Lower lobe of right lung (tissue), 2 donors: ENCODE measurements at regions not wholly inside any gene's neighbourhood (a gene's known extent, or its start where the extent isn't known, plus 50 kb on each side); places are given as distances from the start of the nearest gene placed in this dataset.

Experiments
- ATAC-seq, 2 donors: fragments of 200-7000 bp; cut with Tn5 transposase; one replicate each; pipeline ENCODE4 v1.9.1; 2020 to 2022; ENCODE audit warnings: mild to moderate bottlenecking in 2 of 2, moderate library complexity in 2 of 2
- DNase-seq: peaks from one replicate; pipeline ENCODE4 v3.0.0-alpha.2; 2020
- H3K27ac ChIP-seq: fragments of 200-600 bp; one replicate; pipeline ENCODE4 v1.8.0; 2022
- H3K27me3 ChIP-seq: fragments of 200-600 bp; one replicate; pipeline ENCODE4 v1.8.0; 2022; ENCODE audit warnings: low read depth
- H3K36me3 ChIP-seq: fragments of 200-600 bp; one replicate; pipeline ENCODE4 v1.8.0; 2022; ENCODE audit warnings: mild to moderate bottlenecking
- H3K4me1 ChIP-seq: fragments of 200-600 bp; one replicate; pipeline ENCODE4 v1.8.0; 2022
- H3K4me3 ChIP-seq: fragments of 200-600 bp; one replicate; pipeline ENCODE4 v1.8.0; 2022; ENCODE audit warnings: mild to moderate bottlenecking
- H3K9me3 ChIP-seq: fragments of 200-600 bp; one replicate; pipeline ENCODE4 v1.8.0; 2022
- intact Hi-C: fragments of 100-400 bp; cut with DNase I; formaldehyde crosslinking; loops from one replicate; pipeline ENCODE4 v1.11.0; 2022
- TF ChIP-seq, protein P1 (sequence below): fragments of 200-600 bp; IDR thresholded peaks from one replicate; pipeline ENCODE4 v1.8.0; 2022; ENCODE audit warnings: antibody characterized with exemption, mild to moderate bottlenecking
- donor health status: DM: no; HTN: yes; CAD: no; lungs with severe emphysema.

DNA sequence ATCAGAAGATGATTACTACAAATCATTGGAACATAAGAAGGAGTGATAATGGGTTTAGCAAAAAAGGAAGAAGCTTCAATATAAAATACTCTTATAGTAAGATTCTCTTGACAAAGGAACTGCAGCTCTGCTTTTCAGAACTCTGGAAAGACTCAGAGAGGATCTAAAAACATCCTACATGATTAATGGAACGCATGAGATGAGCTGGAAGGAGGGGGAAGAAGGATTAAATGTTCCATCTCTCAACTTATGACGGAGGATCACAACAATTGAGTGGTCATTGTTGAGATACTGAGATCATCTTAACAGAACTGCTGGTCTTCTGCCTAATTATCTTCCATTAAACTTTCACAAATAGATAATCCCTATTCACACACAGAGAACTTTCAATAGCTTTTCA, 267.5 kb upstream of the SLC8A1 start:
- Histone ChIP-seq H3K27ac (no peak overlapping the region), H3K4me3 (no peak overlapping the region), H3K4me1 (no peaks in the 10 kb centered on the region), H3K27me3 (no peaks in the 10 kb centered on the region), H3K9me3 (no peaks in the 10 kb centered on the region), H3K36me3 (no peaks in the 10 kb centered on the region)
- ATAC-seq (no peak), DNase-seq (no peak)
- intact Hi-C loops, result no loop called here
- TF ChIP-seq, protein P1, sequence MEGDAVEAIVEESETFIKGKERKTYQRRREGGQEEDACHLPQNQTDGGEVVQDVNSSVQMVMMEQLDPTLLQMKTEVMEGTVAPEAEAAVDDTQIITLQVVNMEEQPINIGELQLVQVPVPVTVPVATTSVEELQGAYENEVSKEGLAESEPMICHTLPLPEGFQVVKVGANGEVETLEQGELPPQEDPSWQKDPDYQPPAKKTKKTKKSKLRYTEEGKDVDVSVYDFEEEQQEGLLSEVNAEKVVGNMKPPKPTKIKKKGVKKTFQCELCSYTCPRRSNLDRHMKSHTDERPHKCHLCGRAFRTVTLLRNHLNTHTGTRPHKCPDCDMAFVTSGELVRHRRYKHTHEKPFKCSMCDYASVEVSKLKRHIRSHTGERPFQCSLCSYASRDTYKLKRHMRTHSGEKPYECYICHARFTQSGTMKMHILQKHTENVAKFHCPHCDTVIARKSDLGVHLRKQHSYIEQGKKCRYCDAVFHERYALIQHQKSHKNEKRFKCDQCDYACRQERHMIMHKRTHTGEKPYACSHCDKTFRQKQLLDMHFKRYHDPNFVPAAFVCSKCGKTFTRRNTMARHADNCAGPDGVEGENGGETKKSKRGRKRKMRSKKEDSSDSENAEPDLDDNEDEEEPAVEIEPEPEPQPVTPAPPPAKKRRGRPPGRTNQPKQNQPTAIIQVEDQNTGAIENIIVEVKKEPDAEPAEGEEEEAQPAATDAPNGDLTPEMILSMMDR, result no peak

DNA sequence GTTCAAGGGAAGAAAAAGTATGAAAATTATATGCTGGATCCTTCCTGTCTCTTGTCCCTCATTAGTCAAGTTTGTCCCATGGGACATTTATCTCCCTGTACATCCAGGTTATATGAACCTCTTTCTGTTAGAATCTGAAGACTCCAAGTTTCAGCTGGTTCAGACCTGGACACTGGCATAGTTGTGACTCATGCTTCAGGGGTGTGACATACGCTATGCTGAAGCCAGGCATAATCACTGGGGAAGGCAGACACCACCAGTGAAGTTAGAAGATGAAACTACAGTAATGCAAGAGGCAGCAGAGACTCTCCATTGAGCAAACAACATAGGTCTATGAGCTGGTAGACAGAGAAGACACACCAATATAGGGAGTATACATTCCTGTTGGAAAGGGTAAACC, 269.7 kb upstream of the SLC8A1 start:
- TF ChIP-seq, protein P1, result no peak
- Histone ChIP-seq H3K27ac (no peak overlapping the region), H3K36me3 (no peaks in the 10 kb centered on the region), H3K4me1 (no peaks in the 10 kb centered on the region), H3K27me3 (no peaks in the 10 kb centered on the region), H3K4me3 (no peak overlapping the region), H3K9me3 (no peaks in the 10 kb centered on the region)
- ATAC-seq (no peak), DNase-seq (no peak)
- intact Hi-C loops, result no loop called here

DNA sequence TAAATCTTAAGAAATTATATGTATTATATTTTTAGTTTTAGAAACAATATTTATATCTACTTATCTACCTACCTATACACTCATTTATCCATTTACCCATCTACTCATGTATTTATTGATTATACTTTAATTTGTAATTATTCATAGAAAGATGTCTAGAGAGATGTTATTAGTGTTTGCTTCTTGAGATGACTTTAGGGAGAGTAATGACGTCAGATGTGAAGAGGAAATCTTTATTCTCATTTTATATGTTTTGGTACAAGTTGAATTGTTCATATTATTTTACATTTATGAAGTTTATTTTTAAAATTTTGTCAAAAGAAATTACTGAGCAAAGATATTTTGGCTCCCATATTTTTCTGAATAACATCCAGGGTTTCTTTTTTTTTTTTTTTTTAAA, 271.3 kb upstream of the SLC8A1 start:
- Histone ChIP-seq H3K9me3 (no peaks in the 10 kb centered on the region), H3K27ac (no peak overlapping the region), H3K4me3 (no peak overlapping the region), H3K36me3 (no peaks in the 10 kb centered on the region), H3K27me3 (no peaks in the 10 kb centered on the region), H3K4me1 (no peaks in the 10 kb centered on the region)
- no peak for ATAC-seq
- TF ChIP-seq, protein P1, result no peak
- DNase-seq, result no peak
- intact Hi-C loops, result no loop called here

DNA sequence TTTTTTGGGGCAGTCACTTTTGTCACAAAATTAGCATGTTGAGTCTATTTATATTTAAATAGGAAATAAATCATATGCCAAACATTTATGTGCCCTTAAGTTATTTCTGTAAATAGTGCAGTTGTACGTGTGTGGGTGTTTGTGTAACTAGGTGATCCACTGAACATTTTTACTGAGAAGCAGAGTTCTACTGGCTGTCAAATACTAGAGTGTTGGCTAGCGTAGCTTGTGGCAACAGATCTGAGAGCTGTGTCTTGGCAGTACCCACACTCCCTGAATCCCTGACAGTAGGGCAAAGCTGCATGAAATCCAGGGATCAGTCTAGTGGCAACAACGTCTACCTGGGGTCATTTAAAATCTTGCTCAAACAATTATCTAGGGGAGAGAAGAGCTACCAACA, 273.1 kb upstream of the SLC8A1 start:
- no peaks in the 10 kb centered on the region for H3K4me1 ChIP-seq
- ATAC-seq (no peak), DNase-seq (no peak)
- no peak overlapping the region for H3K4me3 ChIP-seq
- no peak overlapping the region for H3K27ac ChIP-seq
- intact Hi-C loops, result no loop called here
- TF ChIP-seq, protein P1, result no peak
- no peaks in the 10 kb centered on the region for H3K9me3 ChIP-seq
- no peaks in the 10 kb centered on the region for H3K36me3 ChIP-seq
- no peaks in the 10 kb centered on the region for H3K27me3 ChIP-seq

- DNase-seq (no peak), ATAC-seq (no peak)
Observed at GRCh38 chr2:40725950-40726349, 274.1 kb upstream of the SLC8A1 start.

More at GRCh38 chr2:40725950-40726349, 274.1 kb upstream of the SLC8A1 start:
- no peaks in the 10 kb centered on the region for H3K4me1 ChIP-seq
- H3K36me3 ChIP-seq, result no peaks in the 10 kb centered on the region
- no peaks in the 10 kb centered on the region for H3K27me3 ChIP-seq
- intact Hi-C loops, result no loop called here
- TF ChIP-seq, protein P1, result no peak
- no peaks in the 10 kb centered on the region for H3K9me3 ChIP-seq
- H3K4me3 ChIP-seq, result no peak overlapping the region
- H3K27ac ChIP-seq, result no peak overlapping the region
